ENCODE measurements at regions not wholly inside any gene's neighbourhood (a gene's known extent, or its start where the extent isn't known, plus 50 kb on each side); places are given as distances from the start of the nearest gene placed in this dataset.

- Histone ChIP-seq H3K36me3 (ENCODE audit: control insufficient read depth, low read depth, low read length) (no peaks in the 10 kb centered on the region), H3K27ac (ENCODE audit: low read length) (no peak overlapping the region), H3K4me3 (ENCODE audit: low read length) (no peak overlapping the region), H3K4me1 (ENCODE audit: control insufficient read depth, low read depth, low read length) (no peaks in the 10 kb centered on the region), H3K9me3 (ENCODE audit: control insufficient read depth, low read depth, low read length) (no peaks in the 10 kb centered on the region), H3K9ac (ENCODE audit: low read length) (no peak overlapping the region), H3K27me3 (ENCODE audit: control insufficient read depth, insufficient read depth, low read length) (no peaks in the 10 kb centered on the region)
These were observed 55.0 kb upstream of the PCSK2 start for GRCh38 chr20:17171746-17172280.

- no peak overlapping the region for H3K27ac ChIP-seq (ENCODE audit: low read length)
- H3K4me1 ChIP-seq (ENCODE audit: control insufficient read depth, low read depth, low read length) = no peaks in the 10 kb centered on the region
- H3K9me3 ChIP-seq (ENCODE audit: control insufficient read depth, low read depth, low read length) = no peaks in the 10 kb centered on the region
- H3K27me3 ChIP-seq (ENCODE audit: control insufficient read depth, insufficient read depth, low read length) = no peaks in the 10 kb centered on the region
- H3K4me3 ChIP-seq (ENCODE audit: low read length) = no peak overlapping the region
- no peaks in the 10 kb centered on the region for H3K36me3 ChIP-seq (ENCODE audit: control insufficient read depth, low read depth, low read length)
- H3K9ac ChIP-seq (ENCODE audit: low read length) = no peak overlapping the region
These were observed 53.9 kb upstream of the PCSK2 start for GRCh38 chr20:17172836-17173516.
